ENCODE measurements at regions not wholly inside any gene's neighbourhood (a gene's known extent, or its start where the extent isn't known, plus 50 kb on each side); places are given as distances from the start of the nearest gene placed in this dataset.

GRCh38 chr6:164168595-164168994, 754.1 kb downstream of the QKI start:
- DNase-seq (ENCODE audit: low spot score), result no peak

GRCh38 chr6:164167873-164168405, 753.4 kb downstream of the QKI start:
- no peak for DNase-seq (ENCODE audit: low spot score)

- no peak for DNase-seq (ENCODE audit: low spot score)
Measured at GRCh38 chr6:164166996-164167395, 752.5 kb downstream of the QKI start.

GRCh38 chr6:164166515-164166914, 752.0 kb downstream of the QKI start:
- no peak for DNase-seq (ENCODE audit: low spot score)

- no peak for DNase-seq (ENCODE audit: low spot score)
Measured at GRCh38 chr6:164164876-164165275, 750.4 kb downstream of the QKI start.

- no peak for DNase-seq (ENCODE audit: low spot score)
Measured at GRCh38 chr6:164163239-164163638, 748.7 kb downstream of the QKI start.

- DNase-seq (ENCODE audit: low spot score), result no peak
Measured at GRCh38 chr6:164159061-164159460, 744.5 kb downstream of the QKI start.

- DNase-seq (ENCODE audit: low spot score), result no peak
Measured at GRCh38 chr6:164154588-164154987, 740.1 kb downstream of the QKI start.

- no peak for DNase-seq (ENCODE audit: low spot score)
Measured at GRCh38 chr6:164152611-164153010, 738.1 kb downstream of the QKI start.

GRCh38 chr6:164151161-164152120, 736.9 kb downstream of the QKI start:
- no peak for DNase-seq (ENCODE audit: low spot score)

- DNase-seq (ENCODE audit: low spot score), result no peak
Measured at GRCh38 chr6:164150232-164150631, 735.7 kb downstream of the QKI start.

GRCh38 chr6:164148788-164149187, 734.3 kb downstream of the QKI start:
- DNase-seq (ENCODE audit: low spot score), result no peak

GRCh38 chr6:164144316-164144715, 729.8 kb downstream of the QKI start:
- no peak for DNase-seq (ENCODE audit: low spot score)

GRCh38 chr6:164142322-164142721, 727.8 kb downstream of the QKI start:
- DNase-seq (ENCODE audit: low spot score), result no peak

- no peak for DNase-seq (ENCODE audit: low spot score)
Measured at GRCh38 chr6:164135511-164136132, 721.1 kb downstream of the QKI start.

GRCh38 chr6:164133095-164133494, 718.6 kb downstream of the QKI start:
- DNase-seq (ENCODE audit: low spot score), result no peak

GRCh38 chr6:164130585-164130984, 716.1 kb downstream of the QKI start:
- DNase-seq (ENCODE audit: low spot score), result no peak

- no peak for DNase-seq (ENCODE audit: low spot score)
Measured at GRCh38 chr6:164130151-164130550, 715.6 kb downstream of the QKI start.

GRCh38 chr6:164129218-164129617, 714.7 kb downstream of the QKI start:
- no peak for DNase-seq (ENCODE audit: low spot score)

- DNase-seq (ENCODE audit: low spot score), result no peak
Measured at GRCh38 chr6:164128101-164128500, 713.6 kb downstream of the QKI start.

GRCh38 chr6:164124986-164125385, 710.5 kb downstream of the QKI start:
- no peak for DNase-seq (ENCODE audit: low spot score)

- DNase-seq (ENCODE audit: low spot score), result no peak
Measured at GRCh38 chr6:164124473-164124872, 710.0 kb downstream of the QKI start.

- DNase-seq (ENCODE audit: low spot score), result no peak
Measured at GRCh38 chr6:164122109-164122508, 707.6 kb downstream of the QKI start.

Data from SK-N-DZ (cell line).